ENCODE measurements at regions not wholly inside any gene's neighbourhood (a gene's known extent, or its start where the extent isn't known, plus 50 kb on each side); places are given as distances from the start of the nearest gene placed in this dataset.

- no peak for TF ChIP-seq CTCF (IDR thresholded peaks at IDR 0.05; ENCODE audit: unreplicated experiment)
- no peak overlapping the region for H3K4me3 Mint-ChIP-seq (ENCODE audit: unreplicated experiment)
Observed at GRCh38 chr2:150230004-150230403, 257.5 kb downstream of the RND3 start.

DNA sequence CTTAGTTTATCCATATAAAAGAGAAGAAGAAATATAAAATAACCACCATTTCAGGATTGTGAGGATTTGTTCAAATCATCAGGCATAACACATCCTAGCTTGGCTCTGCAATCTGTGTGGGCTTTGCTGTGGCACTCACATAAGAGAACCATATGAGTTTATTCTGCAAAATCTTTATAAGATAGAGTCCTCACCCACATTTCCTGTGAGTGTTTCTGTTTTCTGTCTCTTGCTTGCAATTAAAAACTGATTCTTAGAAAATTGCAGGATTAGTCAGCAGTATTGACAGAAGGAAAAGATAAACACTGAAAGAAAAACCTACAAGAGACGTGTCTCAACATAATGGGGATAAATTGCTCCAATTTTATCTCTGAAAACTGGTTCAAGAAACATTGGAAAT is 258.5 kb downstream of the RND3 start:
- no peak overlapping the region for H3K4me3 Mint-ChIP-seq (ENCODE audit: unreplicated experiment)
- peaks cover 16% of the 10 kb centered on the region for H3K4me1 Mint-ChIP-seq (ENCODE audit: unreplicated experiment)
- no peak for TF ChIP-seq CTCF (IDR thresholded peaks at IDR 0.05; ENCODE audit: unreplicated experiment)
- H3K27me3 Mint-ChIP-seq (ENCODE audit: unreplicated experiment) = no peaks in the 10 kb centered on the region
- H3K9me3 Mint-ChIP-seq (ENCODE audit: unreplicated experiment) = no peaks in the 10 kb centered on the region
- no peak overlapping the region for H3K27ac Mint-ChIP-seq (ENCODE audit: unreplicated experiment)
- DNase-seq (ENCODE audit: low spot score) = no peak
- no peaks in the 10 kb centered on the region for H3K36me3 Mint-ChIP-seq (ENCODE audit: low read depth, unreplicated experiment)

More at GRCh38 chr2:150230004-150230403, 257.5 kb downstream of the RND3 start:
- Mint-ChIP-seq H3K4me1 (ENCODE audit: unreplicated experiment) (peaks cover 16% of the 10 kb centered on the region), H3K27ac (ENCODE audit: unreplicated experiment) (no peak overlapping the region), H3K27me3 (ENCODE audit: unreplicated experiment) (no peaks in the 10 kb centered on the region), H3K36me3 (ENCODE audit: low read depth, unreplicated experiment) (no peaks in the 10 kb centered on the region), H3K9me3 (ENCODE audit: unreplicated experiment) (no peaks in the 10 kb centered on the region)
- no peak for DNase-seq (ENCODE audit: low spot score)

GRCh38 chr2:150225030-150225429 is 262.4 kb downstream of the RND3 start:
- H3K9me3 Mint-ChIP-seq (ENCODE audit: unreplicated experiment) = no peaks in the 10 kb centered on the region
- H3K36me3 Mint-ChIP-seq (ENCODE audit: low read depth, unreplicated experiment) = no peaks in the 10 kb centered on the region
- H3K4me1 Mint-ChIP-seq (ENCODE audit: unreplicated experiment) = no peaks in the 10 kb centered on the region
- DNase-seq (ENCODE audit: low spot score) = no peak
- no peak overlapping the region for H3K4me3 Mint-ChIP-seq (ENCODE audit: unreplicated experiment)
- TF ChIP-seq CTCF (IDR thresholded peaks at IDR 0.05; ENCODE audit: unreplicated experiment) = no peak
- H3K27me3 Mint-ChIP-seq (ENCODE audit: unreplicated experiment) = no peaks in the 10 kb centered on the region
- no peak overlapping the region for H3K27ac Mint-ChIP-seq (ENCODE audit: unreplicated experiment)

GRCh38 chr2:150224321-150224720 is 263.1 kb downstream of the RND3 start:
- Mint-ChIP-seq H3K27me3 (ENCODE audit: unreplicated experiment) (no peaks in the 10 kb centered on the region), H3K9me3 (ENCODE audit: unreplicated experiment) (no peaks in the 10 kb centered on the region), H3K27ac (ENCODE audit: unreplicated experiment) (no peak overlapping the region), H3K36me3 (ENCODE audit: low read depth, unreplicated experiment) (no peaks in the 10 kb centered on the region), H3K4me1 (ENCODE audit: unreplicated experiment) (no peaks in the 10 kb centered on the region), H3K4me3 (ENCODE audit: unreplicated experiment) (no peak overlapping the region)
- no peak for DNase-seq (ENCODE audit: low spot score)
- TF ChIP-seq CTCF (IDR thresholded peaks at IDR 0.05; ENCODE audit: unreplicated experiment) = no peak

DNA sequence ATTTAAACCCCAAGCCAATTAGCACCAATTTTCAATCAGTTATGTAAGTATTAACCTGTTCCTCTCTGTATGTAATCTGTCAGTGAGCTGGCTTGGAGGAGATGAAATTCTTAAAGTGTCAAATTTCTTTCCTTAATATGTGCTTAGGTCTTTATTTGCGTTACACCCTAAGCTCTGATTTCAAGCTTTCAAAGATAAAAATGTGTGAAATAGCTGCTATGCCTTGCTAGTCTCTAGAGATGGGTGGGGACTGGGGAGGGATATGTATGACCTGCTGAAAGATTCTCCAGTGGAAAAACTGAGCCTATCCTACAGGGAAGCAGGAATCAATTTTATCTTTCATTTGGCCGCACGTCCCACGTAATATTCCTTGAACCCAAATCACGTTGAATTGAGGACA is 264.5 kb downstream of the RND3 start:
- Mint-ChIP-seq H3K4me1 (ENCODE audit: unreplicated experiment) (no peaks in the 10 kb centered on the region), H3K4me3 (ENCODE audit: unreplicated experiment) (no peak overlapping the region), H3K27me3 (ENCODE audit: unreplicated experiment) (no peaks in the 10 kb centered on the region), H3K9me3 (ENCODE audit: unreplicated experiment) (no peaks in the 10 kb centered on the region), H3K27ac (ENCODE audit: unreplicated experiment) (no peak overlapping the region), H3K36me3 (ENCODE audit: low read depth, unreplicated experiment) (no peaks in the 10 kb centered on the region)
- no peak for DNase-seq (ENCODE audit: low spot score)
- no peak for TF ChIP-seq CTCF (IDR thresholded peaks at IDR 0.05; ENCODE audit: unreplicated experiment)
